GM12878 (cell line): ENCODE measurements at regions not wholly inside any gene's neighbourhood (a gene's known extent, or its start where the extent isn't known, plus 50 kb on each side); places are given as distances from the start of the nearest gene placed in this dataset.

ENCODE experiments used
- ATAC-seq: fragments of 200-7000 bp; cut with Tn5 transposase; 3 replicates; pipeline ENCODE4 v1.9.1; 2020; ENCODE audit warnings: mild to moderate bottlenecking, moderate library complexity
- BruUV-seq: library from RNA; stranded (reverse); fragments of 400-500 nt; replicated peaks from 2 replicates; lab custom pipeline; 2021; lab: Mats Ljungman, UMichigan
- CTCF ChIA-PET: fragments of 300-600 bp; sonication (Branson Sonifier 250); formaldehyde crosslinking; extraction: SDS; loops from one replicate; lab custom pipeline; 2021; ENCODE audit warnings: inconsistent platforms; lab: Yijun Ruan, JAX
- POLR2A ChIA-PET: fragments of 350-600 bp; formaldehyde crosslinking; extraction: SDS; loops from one replicate; lab custom pipeline; 2021; ENCODE audit warnings: inconsistent platforms; lab: Charles Lee
- RAD21 ChIA-PET: fragments of 300-600 bp; sonication (Branson Sonifier 250); formaldehyde crosslinking; loops from one replicate; lab custom pipeline; 2023; ENCODE audit warnings: antibody characterized with exemption; ENCODE audit not compliant: unreplicated experiment; lab: Charles Lee
- SMC1A ChIA-PET: fragments of 300-600 bp; sonication (Branson Sonifier 250); formaldehyde crosslinking; loops from one replicate; lab custom pipeline; 2023; ENCODE audit not compliant: unreplicated experiment, uncharacterized antibody; lab: Charles Lee
- DNase-seq: peaks from one replicate; pipeline ENCODE4 v3.0.0-alpha.2; 2011; ENCODE audit warnings: low read depth, low spot score
- FAIRE-seq: peaks from 3 replicates; lab custom pipeline; 2011; peaks lifted over from hg19 to GRCh38; lab: Jason Lieb, UNC
- H2AFZ ChIP-seq: 2 replicates; pipeline ENCODE4 v1.6.0; 2011; ENCODE audit warnings: low read depth, low read length, control low read depth; ENCODE audit not compliant: control insufficient read depth
- H3K27ac ChIP-seq: 2 replicates; pipeline ENCODE4 v1.5.1; 2011; ENCODE audit warnings: control low read depth; ENCODE audit not compliant: control insufficient read depth, insufficient read depth
- H3K27me3 ChIP-seq, 2 experiments: replicated peaks in 1 of 2; 2 replicates each; pipeline versions ENCODE4 v1.6.0 to v1.6.1; 2011; ENCODE audit warnings: low read length in 1 of 2; ENCODE audit not compliant: control insufficient read depth in 2 of 2, insufficient read depth in 2 of 2
- H3K36me3 ChIP-seq, 2 experiments: 2 replicates each; pipeline ENCODE4 v1.5.1; 2011; ENCODE audit warnings: low read length in 1 of 2; ENCODE audit not compliant: control insufficient read depth in 2 of 2, insufficient read depth in 2 of 2
- H3K4me1 ChIP-seq: 2 replicates; pipeline ENCODE4 v1.6.1; 2011; ENCODE audit warnings: mild to moderate bottlenecking, low read length, moderate library complexity, mixed read lengths; ENCODE audit not compliant: control insufficient read depth, insufficient read depth
- H3K4me2 ChIP-seq: 2 replicates; pipeline ENCODE4 v1.6.0; 2011; ENCODE audit warnings: control low read depth; ENCODE audit not compliant: control insufficient read depth, insufficient read depth
- H3K4me3 ChIP-seq: fragments of 200-600 bp; sonication (generic); 2 replicates; pipeline ENCODE4 v1.5.1; 2016
- H3K79me2 ChIP-seq: 2 replicates; pipeline ENCODE4 v1.6.0; 2011; ENCODE audit warnings: low read length; ENCODE audit not compliant: control insufficient read depth, insufficient read depth
- H3K9ac ChIP-seq: 2 replicates; pipeline ENCODE4 v1.8.0; 2011; ENCODE audit warnings: low read length, control low read depth, mixed read lengths; ENCODE audit not compliant: control insufficient read depth, insufficient read depth
- H3K9me3 ChIP-seq: replicated peaks from 3 replicates; pipeline ENCODE4 v1.5.1; 2011; ENCODE audit warnings: mild to moderate bottlenecking, low read length; ENCODE audit not compliant: control insufficient read depth, insufficient read depth
- H4K20me1 ChIP-seq: 2 replicates; pipeline ENCODE4 v1.6.0; 2011; ENCODE audit not compliant: control insufficient read depth, insufficient read depth
- ATF3 ChIP-seq: IDR thresholded peaks from 2 replicates; pipeline ENCODE4 v1.6.1; 2011; ENCODE audit warnings: low read depth, mild to moderate bottlenecking, low read length, moderate library complexity, borderline replicate concordance; ENCODE audit errors: extremely low read depth
- LARP7 ChIP-seq: fragments of 450-650 bp; IDR thresholded peaks from 2 replicates; pipeline ENCODE4 v1.6.1; 2017; ENCODE audit warnings: mild to moderate bottlenecking
- MTA2 ChIP-seq: fragments of 450-650 bp; IDR thresholded peaks from 2 replicates; pipeline ENCODE4 v1.6.1; 2016; ENCODE audit warnings: low read depth, mild to moderate bottlenecking, moderate library complexity
- PRDM15 ChIP-seq: fragments of 450-650 bp; formaldehyde crosslinking; IDR thresholded peaks from 2 replicates; pipeline ENCODE4 v1.4.0; 2020; ENCODE audit warnings: mild to moderate bottlenecking, moderate library complexity
- RB1 ChIP-seq: fragments of 450-650 bp; formaldehyde crosslinking; IDR thresholded peaks from 2 replicates; pipeline ENCODE4 v1.6.1; 2017; ENCODE audit warnings: mild to moderate bottlenecking, borderline replicate concordance
- RELA ChIP-seq: fragments of 450-650 bp; IDR thresholded peaks from 2 replicates; pipeline ENCODE4 v1.8.0; 2014; ENCODE audit warnings: borderline replicate concordance; ENCODE audit not compliant: partially characterized antibody
- TCF3 ChIP-seq: IDR thresholded peaks from 2 replicates; pipeline ENCODE4 v1.6.1; 2012; ENCODE audit warnings: low read depth, mild to moderate bottlenecking, low read length, borderline replicate concordance; ENCODE audit not compliant: insufficient read depth
- WRNIP1 ChIP-seq: IDR thresholded peaks from 2 replicates; pipeline ENCODE4 v1.6.1; 2011; ENCODE audit warnings: low read depth, low read length, improper control_type of control experiment, borderline replicate concordance
- WGBS: methylation state at CpG from one replicate; pipeline ENCODE4 v1.1.6; 2016; ENCODE audit warnings: low lambda C conversion rate; ENCODE audit not compliant: insufficient replicate concordance, insufficient coverage; ENCODE audit errors: missing lambda C conversion rate; 5-methylcytosine and 5-hydroxymethylcytosine counted together
- in situ Hi-C: fragments of 300-500 bp; cut with MboI; formaldehyde crosslinking; loops from 9 replicates; pipeline ENCODE4 v1.14.3; 2018; ENCODE audit warnings: mixed read lengths
- intact Hi-C: fragments of 100-400 bp; cut with micrococcal nuclease; formaldehyde crosslinking; loops from one replicate; pipeline ENCODE4 v1.14.2; 2022; ENCODE audit not compliant: unreplicated experiment

DNA sequence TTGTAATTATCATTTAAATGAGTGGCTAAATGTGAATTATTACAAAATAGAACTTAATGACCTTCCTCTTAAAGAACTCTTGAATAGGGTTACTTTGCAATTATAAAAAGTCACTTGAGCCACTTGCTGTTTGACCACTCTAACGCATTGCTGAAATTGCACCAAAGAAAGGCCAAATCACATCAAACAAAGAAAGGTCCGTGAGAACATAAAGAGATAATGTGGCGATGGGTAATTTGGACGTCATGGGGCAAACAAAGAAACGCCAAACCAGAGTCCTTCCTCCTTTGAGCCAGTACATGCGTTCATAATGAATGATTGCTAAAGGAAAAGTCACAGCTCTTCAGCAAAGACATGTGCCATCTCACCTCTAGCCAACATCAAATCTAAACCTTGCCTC, 229.8 kb upstream of the STS start:
- POLR2A ChIA-PET = interaction anchor here (0.6 kb wide), 1 partner anchor 13 kb away, joined by 5 read pairs; no protein-coding TSS in a partner anchor
- FAIRE-seq = no peak
- BruUV-seq = no TSS peak
- TF ChIP-seq MTA2 = no peak
- TF ChIP-seq LARP7 = no peak
- TF ChIP-seq WRNIP1 = no peak
- TF ChIP-seq, all 136 proteins: peak for 0
- ChIA-PET RAD21 (no interaction called here), CTCF (no interaction called here), SMC1A (interaction anchor here (1.4 kb wide), 1 partner anchor 10 kb away, joined by 3 read pairs; no protein-coding TSS in a partner anchor)
- Histone ChIP-seq H3K4me2 (no peak overlapping the region), H3K9me3 (no peaks in the 10 kb centered on the region), H4K20me1 (no peaks in the 10 kb centered on the region), H3K79me2 (no peaks in the 10 kb centered on the region), H3K9ac (no peak overlapping the region), H3K4me3 (no peak overlapping the region), H3K36me3 (no peaks in the 10 kb centered on the region), H2AFZ (no peak overlapping the region), H3K27ac (no peak overlapping the region), H3K27me3 (no peaks in the 10 kb centered on the region), H3K4me1 (no peaks in the 10 kb centered on the region)
- DNase-seq (no peak), ATAC-seq (no peak)
- intact Hi-C loops (no loop called here), in situ Hi-C loops (no loop called here)
- WGBS = 74% methylated on average over 6 of the region's 6 CpGs

DNA sequence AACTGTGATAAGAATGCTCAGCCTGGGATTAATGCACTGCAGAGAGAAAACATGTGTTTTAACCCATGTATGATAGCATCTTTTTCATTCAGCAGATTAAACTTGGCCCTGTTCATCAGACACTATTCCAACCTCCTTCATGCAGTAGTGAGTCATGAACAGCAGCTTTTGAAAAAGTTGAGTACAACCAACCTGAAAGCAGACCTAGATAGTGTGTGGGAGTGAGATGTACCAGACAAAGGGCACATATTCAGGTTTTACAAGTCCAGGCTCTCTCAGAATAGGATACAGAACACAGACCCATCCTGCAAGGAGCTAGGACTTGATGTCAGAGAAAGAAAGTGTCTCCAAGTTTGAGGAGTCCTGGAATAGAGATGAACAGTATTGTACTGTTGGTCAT, 237.3 kb upstream of the STS start:
- Histone ChIP-seq H3K27ac (no peak overlapping the region), H3K9me3 (no peaks in the 10 kb centered on the region), H3K4me3 (no peak overlapping the region), H3K79me2 (no peaks in the 10 kb centered on the region), H2AFZ (no peak overlapping the region), H4K20me1 (no peaks in the 10 kb centered on the region), H3K36me3 (no peaks in the 10 kb centered on the region), H3K9ac (no peak overlapping the region), H3K4me1 (no peaks in the 10 kb centered on the region), H3K4me2 (no peak overlapping the region), H3K27me3 (no peaks in the 10 kb centered on the region)
- no TSS peak for BruUV-seq
- ChIA-PET RAD21 (no interaction called here), SMC1A (no interaction called here), CTCF (interaction anchor here (0.7 to 1.2 kb wide), 2 partner anchors 47 to 65 kb away, joined by 3 read pairs; no protein-coding TSS in a partner anchor), POLR2A (no interaction called here)
- intact Hi-C loops (no loop called here), in situ Hi-C loops (no loop called here)
- FAIRE-seq (no peak), DNase-seq (no peak), ATAC-seq (no peak)
- no peak for TF ChIP-seq RELA
- no peak for TF ChIP-seq PRDM15 (CRISPR knock-in tag)
- TF ChIP-seq ATF3 = no peak
- no peak for TF ChIP-seq TCF3
- TF ChIP-seq RB1 = no peak
